KG1 (cell line): ENCODE measurements at regions not wholly inside any gene's neighbourhood (a gene's known extent, or its start where the extent isn't known, plus 50 kb on each side); places are given as distances from the start of the nearest gene placed in this dataset.
"Not testable (repeated sequence)": the region's sequence is repeated elsewhere in the genome, so short reads cannot be mapped to it uniquely, and the experiment has no call there.

Experiments used
- DNase-seq: peaks from one replicate; lab custom pipeline; 2025; lab: John Stamatoyannopoulos, UW

- no peak for DNase-seq
Measured at GRCh38 chr11:116698080-116698479, 74.7 kb downstream of the BUD13 start.

GRCh38 chr11:116697639-116698038 is 75.1 kb downstream of the BUD13 start:
- no peak for DNase-seq

GRCh38 chr11:116697011-116697410 is 75.8 kb downstream of the BUD13 start:
- no peak for DNase-seq

GRCh38 chr11:116696381-116696941 is 76.3 kb downstream of the BUD13 start:
- no peak for DNase-seq

- DNase-seq, result no peak
Measured at GRCh38 chr11:116695657-116696254, 77.0 kb downstream of the BUD13 start.

GRCh38 chr11:116694815-116695590 is 77.8 kb downstream of the BUD13 start:
- DNase-seq, result no peak

- DNase-seq, result no peak
Measured at GRCh38 chr11:116694349-116694725, 78.5 kb downstream of the BUD13 start.

GRCh38 chr11:116693593-116694348 is 79.0 kb downstream of the BUD13 start:
- DNase-seq, result no peak

GRCh38 chr11:116693102-116693570 is 79.7 kb downstream of the BUD13 start:
- DNase-seq, result no peak

GRCh38 chr11:116692318-116693101 is 80.3 kb downstream of the BUD13 start:
- no peak for DNase-seq

GRCh38 chr11:116691771-116692177 is 81.0 kb downstream of the BUD13 start:
- DNase-seq, result peak; percentile 16

- DNase-seq, result no peak
Measured at GRCh38 chr11:116690611-116691010, 82.2 kb downstream of the BUD13 start.

GRCh38 chr11:116689413-116690127 is 83.2 kb downstream of the BUD13 start:
- no peak for DNase-seq

GRCh38 chr11:116688202-116688540 is 84.6 kb downstream of the BUD13 start:
- no peak for DNase-seq

GRCh38 chr11:116687458-116688201 is 85.2 kb downstream of the BUD13 start:
- DNase-seq, result no peak

- no peak for DNase-seq
Measured at GRCh38 chr11:116686866-116687265, 85.9 kb downstream of the BUD13 start.

- DNase-seq, result no peak
Measured at GRCh38 chr11:116683982-116684381, 88.8 kb downstream of the BUD13 start.

- DNase-seq, result no peak
Measured at GRCh38 chr11:116680349-116681125, 92.2 kb downstream of the BUD13 start.

- DNase-seq, result no peak
Measured at GRCh38 chr11:116678887-116679286, 93.9 kb downstream of the BUD13 start.

- DNase-seq, result not testable (repeated sequence)
Measured at GRCh38 chr11:116667318-116667717, 105.5 kb downstream of the BUD13 start.
